PC-9 (cell line): ENCODE measurements at regions not wholly inside any gene's neighbourhood (a gene's known extent, or its start where the extent isn't known, plus 50 kb on each side); places are given as distances from the start of the nearest gene placed in this dataset.

Experiments used
- BruUV-seq: library from RNA; stranded (reverse); fragments of 400-500 nt; replicated peaks from 2 replicates; lab custom pipeline; 2021; lab: Mats Ljungman, UMichigan
- CTCF ChIA-PET: fragments of 300-600 bp; sonication (Branson Sonifier 250); formaldehyde crosslinking; loops from one replicate; lab custom pipeline; 2022; ENCODE audit warnings: antibody characterized with exemption; lab: Charles Lee
- POLR2A ChIA-PET: fragments of 300-600 bp; sonication (Branson Sonifier 250); formaldehyde crosslinking; loops from one replicate; lab custom pipeline; 2022; ENCODE audit warnings: antibody characterized with exemption; ENCODE audit not compliant: unreplicated experiment; lab: Charles Lee
- DNase-seq, 2 experiments: peaks; one replicate each; pipeline versions ENCODE4 v3.0.0 to v3.0.0-alpha.2; 2015 to 2022; ENCODE audit warnings: mixed read lengths in 1 of 2
- H2AFZ ChIP-seq: fragments of 200-600 bp; sonication (generic); 2 replicates; pipeline ENCODE4 v1.8.1; 2017; ENCODE audit warnings: antibody characterized with exemption
- H3F3A ChIP-seq: fragments of 200-600 bp; sonication (generic); 2 replicates; pipeline ENCODE4 v1.8.1; 2017; ENCODE audit warnings: antibody characterized with exemption, mild to moderate bottlenecking, low read depth; ENCODE audit not compliant: insufficient read depth
- H3K27ac ChIP-seq: fragments of 200-600 bp; sonication (generic); 2 replicates; pipeline ENCODE4 v1.6.1; 2016; ENCODE audit warnings: mixed run types
- H3K27me3 ChIP-seq: fragments of 200-600 bp; sonication (generic); 2 replicates; pipeline ENCODE4 v1.6.1; 2016; ENCODE audit warnings: low read depth, mixed run types; ENCODE audit not compliant: insufficient read depth
- H3K36me3 ChIP-seq: fragments of 200-600 bp; sonication (generic); 2 replicates; pipeline ENCODE4 v1.6.1; 2016; ENCODE audit warnings: low read depth, mixed run types
- H3K4me1 ChIP-seq: fragments of 200-600 bp; sonication (generic); replicated peaks from 2 replicates; pipeline ENCODE4 v1.6.1; 2016; ENCODE audit warnings: mixed run types; ENCODE audit not compliant: insufficient read depth
- H3K4me2 ChIP-seq: fragments of 200-600 bp; sonication (generic); 2 replicates; pipeline ENCODE4 v1.6.1; 2017; ENCODE audit warnings: mixed run types
- H3K4me3 ChIP-seq: fragments of 200-600 bp; sonication (generic); 2 replicates; pipeline ENCODE4 v1.6.1; 2016; ENCODE audit warnings: mixed run types
- H3K79me2 ChIP-seq: fragments of 200-600 bp; sonication (generic); 2 replicates; pipeline ENCODE4 v1.6.1; 2017; ENCODE audit warnings: low read depth, mixed run types
- H3K9me2 ChIP-seq: fragments of 200-600 bp; sonication (generic); 2 replicates; pipeline ENCODE4 v1.8.1; 2017; ENCODE audit warnings: mild to moderate bottlenecking; ENCODE audit not compliant: insufficient read depth
- H3K9me3 ChIP-seq: fragments of 200-600 bp; sonication (generic); 2 replicates; pipeline ENCODE4 v1.8.1; 2016; ENCODE audit warnings: low read depth; ENCODE audit not compliant: insufficient read depth
- H4K20me1 ChIP-seq: fragments of 200-600 bp; sonication (generic); 2 replicates; pipeline ENCODE4 v1.8.1; 2017; ENCODE audit not compliant: insufficient read depth
- EZH2 ChIP-seq: fragments of 200-600 bp; sonication (generic); IDR thresholded peaks from 2 replicates; pipeline ENCODE4 v1.8.0; 2017; ENCODE audit warnings: antibody characterized with exemption, low read depth
- intact Hi-C: fragments of 100-400 bp; cut with micrococcal nuclease; formaldehyde crosslinking; loops from one replicate; pipeline ENCODE4 v1.10.0; 2022; ENCODE audit not compliant: unreplicated experiment
- TF ChIP-seq, protein P1 (sequence below): fragments of 200-600 bp; sonication (generic); conservative IDR thresholded peaks from 2 replicates; pipeline ENCODE4 v1.6.1; 2017; ENCODE audit warnings: mixed run types, antibody characterized with exemption, mild to moderate bottlenecking, moderate library complexity

DNA sequence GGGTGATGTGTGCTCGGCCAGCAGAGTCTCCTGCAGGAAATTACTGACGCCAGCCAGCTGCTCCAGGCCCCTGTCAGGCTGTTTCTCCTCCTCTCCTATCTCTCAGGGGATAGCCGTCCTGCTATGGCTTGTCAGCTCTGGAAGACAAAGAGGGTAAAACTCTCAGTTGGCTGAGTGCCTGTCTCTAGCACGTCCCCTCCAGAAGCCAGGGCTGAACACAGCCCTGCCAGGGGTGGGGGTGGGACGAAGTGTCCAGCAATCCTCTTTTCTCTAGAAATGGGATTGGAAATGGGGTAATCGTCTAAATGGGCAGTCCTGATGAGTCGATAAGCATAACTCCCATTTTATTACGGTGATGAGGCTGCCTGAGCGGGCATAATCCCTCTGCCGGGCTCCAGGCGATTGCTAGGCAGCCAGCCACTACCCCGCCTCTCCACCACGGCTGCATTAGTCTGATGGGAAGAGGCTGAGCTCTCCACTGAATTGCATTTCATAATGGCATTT, 89.1 kb upstream of the GNAO1 start:
- no TSS peak for BruUV-seq
- Histone ChIP-seq H2AFZ (no peak overlapping the region), H3F3A (no peaks in the 10 kb centered on the region), H3K27me3 (no peaks in the 10 kb centered on the region), H4K20me1 (no peaks in the 10 kb centered on the region), H3K79me2 (no peaks in the 10 kb centered on the region), H3K27ac (no peak overlapping the region), H3K4me3 (no peak overlapping the region), H3K4me1 (no peaks in the 10 kb centered on the region), H3K9me2 (no peaks in the 10 kb centered on the region), H3K9me3 (no peaks in the 10 kb centered on the region), H3K36me3 (no peaks in the 10 kb centered on the region), H3K4me2 (no peak overlapping the region)
- POLR2A ChIA-PET, result no interaction called here
- no peak for DNase-seq
- TF ChIP-seq, protein P1, sequence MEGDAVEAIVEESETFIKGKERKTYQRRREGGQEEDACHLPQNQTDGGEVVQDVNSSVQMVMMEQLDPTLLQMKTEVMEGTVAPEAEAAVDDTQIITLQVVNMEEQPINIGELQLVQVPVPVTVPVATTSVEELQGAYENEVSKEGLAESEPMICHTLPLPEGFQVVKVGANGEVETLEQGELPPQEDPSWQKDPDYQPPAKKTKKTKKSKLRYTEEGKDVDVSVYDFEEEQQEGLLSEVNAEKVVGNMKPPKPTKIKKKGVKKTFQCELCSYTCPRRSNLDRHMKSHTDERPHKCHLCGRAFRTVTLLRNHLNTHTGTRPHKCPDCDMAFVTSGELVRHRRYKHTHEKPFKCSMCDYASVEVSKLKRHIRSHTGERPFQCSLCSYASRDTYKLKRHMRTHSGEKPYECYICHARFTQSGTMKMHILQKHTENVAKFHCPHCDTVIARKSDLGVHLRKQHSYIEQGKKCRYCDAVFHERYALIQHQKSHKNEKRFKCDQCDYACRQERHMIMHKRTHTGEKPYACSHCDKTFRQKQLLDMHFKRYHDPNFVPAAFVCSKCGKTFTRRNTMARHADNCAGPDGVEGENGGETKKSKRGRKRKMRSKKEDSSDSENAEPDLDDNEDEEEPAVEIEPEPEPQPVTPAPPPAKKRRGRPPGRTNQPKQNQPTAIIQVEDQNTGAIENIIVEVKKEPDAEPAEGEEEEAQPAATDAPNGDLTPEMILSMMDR, result no peak
- no peak for TF ChIP-seq EZH2
- intact Hi-C loops, result no loop called here
- CTCF ChIA-PET, result no interaction called here

- CTCF ChIA-PET, result no interaction called here
- H3K27me3 ChIP-seq, result no peaks in the 10 kb centered on the region
- no peaks in the 10 kb centered on the region for H3K36me3 ChIP-seq
- H3F3A ChIP-seq, result no peaks in the 10 kb centered on the region
- intact Hi-C loops, result no loop called here
- no peak overlapping the region for H3K27ac ChIP-seq
- no peak for DNase-seq
- TF ChIP-seq, protein P1, result no peak
- TF ChIP-seq EZH2, result no peak
- POLR2A ChIA-PET, result interaction anchor here (0.6 kb wide), 1 partner anchor 501 kb away, joined by 3 read pairs; no protein-coding TSS in a partner anchor
- H2AFZ ChIP-seq, result no peak overlapping the region
- no peaks in the 10 kb centered on the region for H3K9me2 ChIP-seq
- no peak overlapping the region for H3K4me2 ChIP-seq
- no TSS peak for BruUV-seq
- no peak overlapping the region for H3K4me3 ChIP-seq
- H3K79me2 ChIP-seq, result no peaks in the 10 kb centered on the region
- no peaks in the 10 kb centered on the region for H3K9me3 ChIP-seq
- H4K20me1 ChIP-seq, result no peaks in the 10 kb centered on the region
- no peaks in the 10 kb centered on the region for H3K4me1 ChIP-seq
Measured at GRCh38 chr16:56101480-56101879, 89.8 kb upstream of the GNAO1 start.

DNA sequence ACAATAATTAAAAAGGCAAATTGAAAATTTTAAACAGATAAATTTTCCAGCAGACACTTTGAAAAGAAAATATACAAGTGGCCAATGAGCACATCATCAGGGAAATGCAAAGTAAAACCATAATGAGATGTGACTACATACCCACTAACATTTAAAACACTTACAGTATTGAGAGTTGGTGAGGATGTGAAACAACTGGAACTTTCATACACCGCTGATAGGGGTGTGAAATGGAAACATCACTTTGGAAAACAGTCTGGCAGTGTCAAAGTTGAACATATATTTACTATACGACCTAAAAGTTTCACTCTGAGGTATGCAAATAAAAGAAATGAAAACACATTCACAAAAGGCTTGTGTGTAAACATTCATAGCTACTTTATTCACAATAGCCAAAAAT, 94.0 kb upstream of the GNAO1 start:
- no peak overlapping the region for H3K27ac ChIP-seq
- no peaks in the 10 kb centered on the region for H3K36me3 ChIP-seq
- DNase-seq, result no peak
- H3K79me2 ChIP-seq, result no peaks in the 10 kb centered on the region
- H3K9me2 ChIP-seq, result no peaks in the 10 kb centered on the region
- no peaks in the 10 kb centered on the region for H3F3A ChIP-seq
- no peak overlapping the region for H3K4me2 ChIP-seq
- TF ChIP-seq EZH2, result no peak
- TF ChIP-seq, protein P1, result no peak
- no peak overlapping the region for H3K4me3 ChIP-seq
- H2AFZ ChIP-seq, result no peak overlapping the region
- ChIA-PET POLR2A (no interaction called here), CTCF (no interaction called here)
- BruUV-seq, result no TSS peak
- no peaks in the 10 kb centered on the region for H3K4me1 ChIP-seq
- H4K20me1 ChIP-seq, result no peaks in the 10 kb centered on the region
- no peaks in the 10 kb centered on the region for H3K27me3 ChIP-seq
- intact Hi-C loops, result no loop called here
- no peaks in the 10 kb centered on the region for H3K9me3 ChIP-seq
